ENCODE measurements at regions not wholly inside any gene's neighbourhood (a gene's known extent, or its start where the extent isn't known, plus 50 kb on each side); places are given as distances from the start of the nearest gene placed in this dataset.

DNA sequence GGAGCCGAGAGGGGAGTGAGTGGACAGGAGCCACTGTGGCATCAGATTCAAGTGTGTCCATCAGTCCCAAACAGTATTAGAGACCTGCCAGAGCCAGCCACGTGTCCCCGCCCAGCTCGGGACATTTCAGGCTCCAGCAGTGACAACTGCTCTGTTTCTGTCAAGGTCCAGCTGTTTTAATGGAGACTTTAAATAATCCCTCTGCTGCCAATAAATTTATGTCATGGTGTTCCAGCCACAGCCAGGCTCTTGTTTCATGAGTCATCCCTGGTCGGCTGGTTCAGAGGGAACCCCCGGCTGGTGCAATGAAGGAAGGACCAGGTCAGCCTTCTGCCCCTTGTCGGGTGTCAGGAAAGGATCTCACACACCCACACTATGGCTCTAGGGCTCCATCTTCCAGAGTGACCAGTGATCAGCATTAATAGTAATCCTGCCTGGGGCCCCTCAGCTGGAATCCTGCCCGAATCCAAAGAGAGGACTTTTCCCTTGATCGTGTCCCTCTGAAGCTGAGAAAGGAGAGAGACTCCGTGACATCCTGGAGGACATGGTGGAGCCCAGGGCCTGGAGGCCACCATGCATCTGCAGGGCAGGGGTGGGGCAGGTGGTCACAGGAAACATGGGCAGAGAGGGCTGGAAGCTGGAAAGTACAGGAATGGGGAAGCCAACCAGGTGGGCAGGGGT lies 197.3 kb downstream of the MATN1 start:
- no peak for TF ChIP-seq POLR2A (IDR thresholded peaks at IDR 0.05; ENCODE audit: extremely low read depth, insufficient read length)
- TF ChIP-seq, protein P1, sequence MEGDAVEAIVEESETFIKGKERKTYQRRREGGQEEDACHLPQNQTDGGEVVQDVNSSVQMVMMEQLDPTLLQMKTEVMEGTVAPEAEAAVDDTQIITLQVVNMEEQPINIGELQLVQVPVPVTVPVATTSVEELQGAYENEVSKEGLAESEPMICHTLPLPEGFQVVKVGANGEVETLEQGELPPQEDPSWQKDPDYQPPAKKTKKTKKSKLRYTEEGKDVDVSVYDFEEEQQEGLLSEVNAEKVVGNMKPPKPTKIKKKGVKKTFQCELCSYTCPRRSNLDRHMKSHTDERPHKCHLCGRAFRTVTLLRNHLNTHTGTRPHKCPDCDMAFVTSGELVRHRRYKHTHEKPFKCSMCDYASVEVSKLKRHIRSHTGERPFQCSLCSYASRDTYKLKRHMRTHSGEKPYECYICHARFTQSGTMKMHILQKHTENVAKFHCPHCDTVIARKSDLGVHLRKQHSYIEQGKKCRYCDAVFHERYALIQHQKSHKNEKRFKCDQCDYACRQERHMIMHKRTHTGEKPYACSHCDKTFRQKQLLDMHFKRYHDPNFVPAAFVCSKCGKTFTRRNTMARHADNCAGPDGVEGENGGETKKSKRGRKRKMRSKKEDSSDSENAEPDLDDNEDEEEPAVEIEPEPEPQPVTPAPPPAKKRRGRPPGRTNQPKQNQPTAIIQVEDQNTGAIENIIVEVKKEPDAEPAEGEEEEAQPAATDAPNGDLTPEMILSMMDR (IDR thresholded peaks at IDR 0.05; ENCODE audit: low read depth, low read length): no peak
- TF ChIP-seq, protein P2, sequence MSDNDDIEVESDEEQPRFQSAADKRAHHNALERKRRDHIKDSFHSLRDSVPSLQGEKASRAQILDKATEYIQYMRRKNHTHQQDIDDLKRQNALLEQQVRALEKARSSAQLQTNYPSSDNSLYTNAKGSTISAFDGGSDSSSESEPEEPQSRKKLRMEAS (IDR thresholded peaks at IDR 0.05; ENCODE audit: low read depth, low read length): no peak
- no peak for TF ChIP-seq MYC (IDR thresholded peaks at IDR 0.05; ENCODE audit: low read depth, low read length)

Data from NB4 (cell line).